T-helper 2 cell treated with Interferon-gamma antibody and Interleukin-4, amounts not matched to agents 5 μg/mL and 100 μg/mL, for 36 hours (primary cell): ENCODE measurements at regions not wholly inside any gene's neighbourhood (a gene's known extent, or its start where the extent isn't known, plus 50 kb on each side); places are given as distances from the start of the nearest gene placed in this dataset.

Experiments used
- DNase-seq: peaks from one replicate; pipeline ENCODE4 v3.0.0; 2021; ENCODE audit warnings: low spot score
- H3K27ac Mint-ChIP-seq: one replicate; pipeline ENCODE4 v1.8.0; 2021; ENCODE audit warnings: mild to moderate bottlenecking, mixed read lengths
- H3K27me3 Mint-ChIP-seq: one replicate; pipeline ENCODE4 v1.8.0; 2021; ENCODE audit warnings: low read depth, mixed read lengths
- H3K36me3 Mint-ChIP-seq: one replicate; pipeline ENCODE4 v1.8.0; 2021; ENCODE audit warnings: low read depth, mixed read lengths
- H3K4me1 Mint-ChIP-seq: one replicate; pipeline ENCODE4 v1.8.0; 2021; ENCODE audit warnings: low read depth, mixed read lengths
- H3K4me3 Mint-ChIP-seq: one replicate; pipeline ENCODE4 v1.8.0; 2022; ENCODE audit warnings: mild to moderate bottlenecking, moderate library complexity, mixed read lengths
- H3K9me3 Mint-ChIP-seq: one replicate; pipeline ENCODE4 v1.8.0; 2021; ENCODE audit warnings: mixed read lengths

- Mint-ChIP-seq H3K4me3 (no peak overlapping the region), H3K27me3 (no peaks in the 10 kb centered on the region), H3K27ac (no peak overlapping the region), H3K36me3 (no peaks in the 10 kb centered on the region), H3K9me3 (no peaks in the 10 kb centered on the region), H3K4me1 (no peaks in the 10 kb centered on the region)
- no peak for DNase-seq
Observed at GRCh38 chr5:4855036-4855435, 285.1 kb upstream of the ADAMTS16 start.

- Mint-ChIP-seq H3K36me3 (no peaks in the 10 kb centered on the region), H3K27me3 (no peaks in the 10 kb centered on the region), H3K27ac (no peak overlapping the region), H3K9me3 (no peaks in the 10 kb centered on the region), H3K4me3 (no peak overlapping the region), H3K4me1 (no peaks in the 10 kb centered on the region)
- no peak for DNase-seq
Observed at GRCh38 chr5:4855880-4856279, 284.2 kb upstream of the ADAMTS16 start.

GRCh38 chr5:4857761-4858160 lies 282.4 kb upstream of the ADAMTS16 start:
- no peaks in the 10 kb centered on the region for H3K9me3 Mint-ChIP-seq
- DNase-seq, result no peak
- no peak overlapping the region for H3K4me3 Mint-ChIP-seq
- no peaks in the 10 kb centered on the region for H3K36me3 Mint-ChIP-seq
- H3K4me1 Mint-ChIP-seq, result no peaks in the 10 kb centered on the region
- H3K27me3 Mint-ChIP-seq, result no peaks in the 10 kb centered on the region
- no peak overlapping the region for H3K27ac Mint-ChIP-seq

- Mint-ChIP-seq H3K36me3 (no peaks in the 10 kb centered on the region), H3K4me3 (no peak overlapping the region), H3K4me1 (no peaks in the 10 kb centered on the region), H3K27ac (no peak overlapping the region), H3K9me3 (no peaks in the 10 kb centered on the region), H3K27me3 (no peaks in the 10 kb centered on the region)
- no peak for DNase-seq
Observed at GRCh38 chr5:4859500-4860235, 280.5 kb upstream of the ADAMTS16 start.

- Mint-ChIP-seq H3K27ac (no peak overlapping the region), H3K27me3 (no peaks in the 10 kb centered on the region), H3K4me3 (no peak overlapping the region), H3K9me3 (no peaks in the 10 kb centered on the region), H3K36me3 (no peaks in the 10 kb centered on the region), H3K4me1 (no peaks in the 10 kb centered on the region)
- DNase-seq, result no peak
Observed at GRCh38 chr5:4860631-4861030, 279.5 kb upstream of the ADAMTS16 start.

GRCh38 chr5:4862500-4862899 lies 277.6 kb upstream of the ADAMTS16 start:
- H3K4me1 Mint-ChIP-seq, result no peaks in the 10 kb centered on the region
- no peak for DNase-seq
- no peak overlapping the region for H3K27ac Mint-ChIP-seq
- H3K4me3 Mint-ChIP-seq, result no peak overlapping the region
- no peaks in the 10 kb centered on the region for H3K36me3 Mint-ChIP-seq
- H3K9me3 Mint-ChIP-seq, result no peaks in the 10 kb centered on the region
- H3K27me3 Mint-ChIP-seq, result no peaks in the 10 kb centered on the region

- H3K4me1 Mint-ChIP-seq, result no peaks in the 10 kb centered on the region
- H3K27me3 Mint-ChIP-seq, result no peaks in the 10 kb centered on the region
- H3K4me3 Mint-ChIP-seq, result no peak overlapping the region
- no peak for DNase-seq
- H3K27ac Mint-ChIP-seq, result no peak overlapping the region
- no peaks in the 10 kb centered on the region for H3K36me3 Mint-ChIP-seq
- H3K9me3 Mint-ChIP-seq, result no peaks in the 10 kb centered on the region
Observed at GRCh38 chr5:4866131-4866659, 273.9 kb upstream of the ADAMTS16 start.

- DNase-seq, result no peak
- Mint-ChIP-seq H3K36me3 (no peaks in the 10 kb centered on the region), H3K9me3 (no peaks in the 10 kb centered on the region), H3K4me1 (no peaks in the 10 kb centered on the region), H3K4me3 (no peak overlapping the region), H3K27me3 (no peaks in the 10 kb centered on the region), H3K27ac (no peak overlapping the region)
Observed at GRCh38 chr5:4866817-4867216, 273.3 kb upstream of the ADAMTS16 start.

GRCh38 chr5:4868140-4868735 lies 271.9 kb upstream of the ADAMTS16 start:
- Mint-ChIP-seq H3K36me3 (no peaks in the 10 kb centered on the region), H3K4me3 (no peak overlapping the region), H3K9me3 (no peaks in the 10 kb centered on the region), H3K27me3 (no peaks in the 10 kb centered on the region), H3K4me1 (no peaks in the 10 kb centered on the region), H3K27ac (no peak overlapping the region)
- peak; percentile 12 for DNase-seq

GRCh38 chr5:4873652-4874051 lies 266.5 kb upstream of the ADAMTS16 start:
- H3K36me3 Mint-ChIP-seq, result no peaks in the 10 kb centered on the region
- H3K9me3 Mint-ChIP-seq, result no peaks in the 10 kb centered on the region
- H3K4me3 Mint-ChIP-seq, result no peak overlapping the region
- H3K27ac Mint-ChIP-seq, result no peak overlapping the region
- H3K27me3 Mint-ChIP-seq, result no peaks in the 10 kb centered on the region
- H3K4me1 Mint-ChIP-seq, result no peaks in the 10 kb centered on the region
- no peak for DNase-seq

- Mint-ChIP-seq H3K36me3 (no peaks in the 10 kb centered on the region), H3K27ac (no peak overlapping the region), H3K4me3 (no peak overlapping the region), H3K4me1 (no peaks in the 10 kb centered on the region), H3K27me3 (no peaks in the 10 kb centered on the region), H3K9me3 (no peaks in the 10 kb centered on the region)
- DNase-seq, result no peak
Observed at GRCh38 chr5:4874097-4874496, 266.0 kb upstream of the ADAMTS16 start.

GRCh38 chr5:4875942-4876341 lies 264.2 kb upstream of the ADAMTS16 start:
- no peak overlapping the region for H3K4me3 Mint-ChIP-seq

GRCh38 chr5:4876804-4877203 lies 263.3 kb upstream of the ADAMTS16 start:
- Mint-ChIP-seq H3K4me1 (no peaks in the 10 kb centered on the region), H3K9me3 (no peaks in the 10 kb centered on the region), H3K36me3 (no peaks in the 10 kb centered on the region), H3K27me3 (no peaks in the 10 kb centered on the region), H3K4me3 (no peak overlapping the region), H3K27ac (no peak overlapping the region)
- no peak for DNase-seq

More at GRCh38 chr5:4875942-4876341, 264.2 kb upstream of the ADAMTS16 start:
- no peaks in the 10 kb centered on the region for H3K36me3 Mint-ChIP-seq
- H3K9me3 Mint-ChIP-seq, result no peaks in the 10 kb centered on the region
- no peak for DNase-seq
- no peak overlapping the region for H3K27ac Mint-ChIP-seq
- H3K27me3 Mint-ChIP-seq, result no peaks in the 10 kb centered on the region
- H3K4me1 Mint-ChIP-seq, result no peaks in the 10 kb centered on the region

- Mint-ChIP-seq H3K27me3 (no peaks in the 10 kb centered on the region), H3K36me3 (no peaks in the 10 kb centered on the region), H3K4me1 (no peaks in the 10 kb centered on the region), H3K9me3 (no peaks in the 10 kb centered on the region), H3K27ac (no peak overlapping the region), H3K4me3 (no peak overlapping the region)
- no peak for DNase-seq
Observed at GRCh38 chr5:4877579-4877978, 262.6 kb upstream of the ADAMTS16 start.
